ENCODE measurements at regions not wholly inside any gene's neighbourhood (a gene's known extent, or its start where the extent isn't known, plus 50 kb on each side); places are given as distances from the start of the nearest gene placed in this dataset. TPM values are rescaled to one million over a fixed set of nuclear protein-coding genes. Genes with fewer than 3 reads are reported as not detected.

Small RNA genes in the stretch of these regions (small RNA-seq; reads per million reads assigned to genes)
- gene AC239809.1 = not detected
- not detected for gene MIR6077
- not detected for gene RF00019
- 2.4 reads per million, percentile 71 among the genes with 10 or more reads in this experiment for gene RNU1-120P
- gene RNU1-122P = 220 reads per million, percentile 98 among the genes with 10 or more reads in this experiment
- 14.9 reads per million, percentile 93 among the genes with 10 or more reads in this experiment for gene RNU1-13P
- gene RNVU1-1 = 24.3 reads per million, percentile 94 among the genes with 10 or more reads in this experiment
- not detected for gene RNVU1-2
- 81.6 reads per million, percentile 97 among the genes with 10 or more reads in this experiment for gene RNVU1-3
